Activated T-helper 1 cell treated with anti-CD3 and anti-CD28 coated beads, Interleukin-12 subunit alpha, Interleukin-12 subunit beta, Interleukin-2, Interleukin-4 antibody, amounts not matched to agents 30 ng/mL and 10 ng/mL and 1 ng/mL, durations not matched to agents 14 hours and 24 hours and 36 hours (primary cell): ENCODE measurements at regions not wholly inside any gene's neighbourhood (a gene's known extent, or its start where the extent isn't known, plus 50 kb on each side); places are given as distances from the start of the nearest gene placed in this dataset.
"Not testable (repeated sequence)": the region's sequence is repeated elsewhere in the genome, so short reads cannot be mapped to it uniquely, and the experiment has no call there.

ENCODE experiments used
- DNase-seq: peaks from one replicate; pipeline ENCODE4 v3.0.0; 2021; ENCODE audit warnings: low spot score
- H3K27ac Mint-ChIP-seq: one replicate; pipeline ENCODE4 v1.8.0; 2021; ENCODE audit warnings: mild to moderate bottlenecking, mixed read lengths
- H3K27me3 Mint-ChIP-seq: one replicate; pipeline ENCODE4 v1.8.0; 2022; ENCODE audit warnings: mild to moderate bottlenecking, moderate library complexity, mixed read lengths; ENCODE audit not compliant: insufficient read depth
- H3K36me3 Mint-ChIP-seq: one replicate; pipeline ENCODE4 v1.8.0; 2021; ENCODE audit warnings: low read depth, mixed read lengths
- H3K4me1 Mint-ChIP-seq: one replicate; pipeline ENCODE4 v1.8.0; 2021; ENCODE audit warnings: low read depth, mixed read lengths
- H3K4me3 Mint-ChIP-seq: one replicate; pipeline ENCODE4 v1.8.0; 2021; ENCODE audit warnings: mild to moderate bottlenecking, moderate library complexity, mixed read lengths
- H3K9me3 Mint-ChIP-seq: one replicate; pipeline ENCODE4 v1.8.0; 2021; ENCODE audit warnings: mixed read lengths
- intact Hi-C: fragments of 100-400 bp; cut with micrococcal nuclease; formaldehyde crosslinking; loops from one replicate; pipeline ENCODE4 v1.15.1; 2024

GRCh38 chr4:33494150-33494549 lies 2750.2 kb downstream of the ARAP2 start:
- H3K27me3 Mint-ChIP-seq: no peaks in the 10 kb centered on the region
- no peak overlapping the region for H3K27ac Mint-ChIP-seq
- no peak overlapping the region for H3K4me3 Mint-ChIP-seq
- intact Hi-C loops: no loop called here
- H3K4me1 Mint-ChIP-seq: no peaks in the 10 kb centered on the region
- no peak for DNase-seq
- no peaks in the 10 kb centered on the region for H3K36me3 Mint-ChIP-seq
- peaks cover 12% of the 10 kb centered on the region for H3K9me3 Mint-ChIP-seq

GRCh38 chr4:33501587-33501986 lies 2742.7 kb downstream of the ARAP2 start:
- intact Hi-C loops, H3K27ac Mint-ChIP-seq, H3K27me3 Mint-ChIP-seq, H3K4me3 Mint-ChIP-seq, DNase-seq, H3K36me3 Mint-ChIP-seq, H3K4me1 Mint-ChIP-seq: not testable (repeated sequence)
- H3K9me3 Mint-ChIP-seq: peaks cover 24% of the 10 kb centered on the region

- H3K36me3 Mint-ChIP-seq: no peaks in the 10 kb centered on the region
- H3K4me1 Mint-ChIP-seq: no peaks in the 10 kb centered on the region
- DNase-seq: no peak
- no peak overlapping the region for H3K4me3 Mint-ChIP-seq
- intact Hi-C loops: no loop called here
- H3K9me3 Mint-ChIP-seq: peaks cover 13% of the 10 kb centered on the region
- no peak overlapping the region for H3K27ac Mint-ChIP-seq
- H3K27me3 Mint-ChIP-seq: no peaks in the 10 kb centered on the region
Measured at GRCh38 chr4:33512397-33512796, 2731.9 kb downstream of the ARAP2 start.

GRCh38 chr4:33518856-33519255 lies 2725.5 kb downstream of the ARAP2 start:
- no peak for DNase-seq
- Mint-ChIP-seq H3K4me3 (no peak overlapping the region), H3K27ac (no peak overlapping the region), H3K4me1 (no peaks in the 10 kb centered on the region), H3K27me3 (no peaks in the 10 kb centered on the region), H3K36me3 (no peaks in the 10 kb centered on the region), H3K9me3 (peaks cover 19% of the 10 kb centered on the region)
- intact Hi-C loops: no loop called here

GRCh38 chr4:33532821-33533220 lies 2711.5 kb downstream of the ARAP2 start:
- intact Hi-C loops: no loop called here
- H3K4me1 Mint-ChIP-seq: no peaks in the 10 kb centered on the region
- H3K9me3 Mint-ChIP-seq: peaks cover 13% of the 10 kb centered on the region
- no peak for DNase-seq
- H3K36me3 Mint-ChIP-seq: no peaks in the 10 kb centered on the region
- H3K27ac Mint-ChIP-seq: no peak overlapping the region
- no peak overlapping the region for H3K4me3 Mint-ChIP-seq
- no peaks in the 10 kb centered on the region for H3K27me3 Mint-ChIP-seq

- Mint-ChIP-seq H3K27ac (no peak overlapping the region), H3K4me3 (no peak overlapping the region), H3K36me3 (no peaks in the 10 kb centered on the region), H3K4me1 (no peaks in the 10 kb centered on the region), H3K9me3 (peaks cover 19% of the 10 kb centered on the region), H3K27me3 (no peaks in the 10 kb centered on the region)
- intact Hi-C loops: no loop called here
- no peak for DNase-seq
Measured at GRCh38 chr4:33536898-33537297, 2707.4 kb downstream of the ARAP2 start.

GRCh38 chr4:33537527-33537926 lies 2706.8 kb downstream of the ARAP2 start:
- H3K4me3 Mint-ChIP-seq: no peak overlapping the region
- intact Hi-C loops: no loop called here
- no peaks in the 10 kb centered on the region for H3K4me1 Mint-ChIP-seq
- no peak for DNase-seq
- H3K27me3 Mint-ChIP-seq: no peaks in the 10 kb centered on the region
- no peaks in the 10 kb centered on the region for H3K36me3 Mint-ChIP-seq
- peaks cover 19% of the 10 kb centered on the region for H3K9me3 Mint-ChIP-seq
- no peak overlapping the region for H3K27ac Mint-ChIP-seq

- Mint-ChIP-seq H3K9me3 (peaks cover 21% of the 10 kb centered on the region), H3K4me3 (no peak overlapping the region), H3K27me3 (no peaks in the 10 kb centered on the region), H3K36me3 (no peaks in the 10 kb centered on the region), H3K27ac (no peak overlapping the region), H3K4me1 (no peaks in the 10 kb centered on the region)
- intact Hi-C loops: no loop called here
- no peak for DNase-seq
Measured at GRCh38 chr4:33543941-33544450, 2700.3 kb downstream of the ARAP2 start.

- Mint-ChIP-seq H3K4me3 (no peak overlapping the region), H3K9me3 (peaks cover 20% of the 10 kb centered on the region), H3K36me3 (no peaks in the 10 kb centered on the region), H3K4me1 (no peaks in the 10 kb centered on the region), H3K27me3 (no peaks in the 10 kb centered on the region), H3K27ac (no peak overlapping the region)
- no peak for DNase-seq
- intact Hi-C loops: no loop called here
Measured at GRCh38 chr4:33551244-33551643, 2693.1 kb downstream of the ARAP2 start.

GRCh38 chr4:33561259-33561658 lies 2683.1 kb downstream of the ARAP2 start:
- Mint-ChIP-seq H3K27me3 (no peaks in the 10 kb centered on the region), H3K9me3 (peaks cover 7% of the 10 kb centered on the region), H3K27ac (no peak overlapping the region), H3K36me3 (no peaks in the 10 kb centered on the region), H3K4me3 (no peak overlapping the region), H3K4me1 (no peaks in the 10 kb centered on the region)
- intact Hi-C loops: no loop called here
- DNase-seq: no peak

GRCh38 chr4:33566649-33567048 lies 2677.7 kb downstream of the ARAP2 start:
- no peak overlapping the region for H3K4me3 Mint-ChIP-seq
- intact Hi-C loops: no loop called here
- DNase-seq: no peak
- H3K27ac Mint-ChIP-seq: no peak overlapping the region
- peaks cover 5% of the 10 kb centered on the region for H3K9me3 Mint-ChIP-seq
- H3K4me1 Mint-ChIP-seq: no peaks in the 10 kb centered on the region
- H3K36me3 Mint-ChIP-seq: no peaks in the 10 kb centered on the region
- no peaks in the 10 kb centered on the region for H3K27me3 Mint-ChIP-seq

GRCh38 chr4:33577791-33578190 lies 2666.5 kb downstream of the ARAP2 start:
- no peak for DNase-seq
- H3K36me3 Mint-ChIP-seq: no peaks in the 10 kb centered on the region
- H3K4me1 Mint-ChIP-seq: no peaks in the 10 kb centered on the region
- intact Hi-C loops: no loop called here
- no peaks in the 10 kb centered on the region for H3K27me3 Mint-ChIP-seq
- peaks cover 40% of the 10 kb centered on the region for H3K9me3 Mint-ChIP-seq
- H3K4me3 Mint-ChIP-seq: no peak overlapping the region
- no peak overlapping the region for H3K27ac Mint-ChIP-seq

GRCh38 chr4:33579951-33580350 lies 2664.4 kb downstream of the ARAP2 start:
- Mint-ChIP-seq H3K36me3 (no peaks in the 10 kb centered on the region), H3K9me3 (peaks cover 36% of the 10 kb centered on the region), H3K27ac (no peak overlapping the region), H3K4me3 (no peak overlapping the region), H3K4me1 (no peaks in the 10 kb centered on the region), H3K27me3 (no peaks in the 10 kb centered on the region)
- no peak for DNase-seq
- intact Hi-C loops: no loop called here

GRCh38 chr4:33592701-33593100 lies 2651.6 kb downstream of the ARAP2 start:
- no peaks in the 10 kb centered on the region for H3K27me3 Mint-ChIP-seq
- intact Hi-C loops: no loop called here

More at GRCh38 chr4:33592701-33593100, 2651.6 kb downstream of the ARAP2 start:
- no peak overlapping the region for H3K4me3 Mint-ChIP-seq
- no peak overlapping the region for H3K27ac Mint-ChIP-seq
- H3K9me3 Mint-ChIP-seq: peaks cover 23% of the 10 kb centered on the region
- H3K36me3 Mint-ChIP-seq: no peaks in the 10 kb centered on the region
- H3K4me1 Mint-ChIP-seq: no peaks in the 10 kb centered on the region
- DNase-seq: no peak
